Osteocyte (in vitro differentiated cells): ENCODE measurements at regions not wholly inside any gene's neighbourhood (a gene's known extent, or its start where the extent isn't known, plus 50 kb on each side); places are given as distances from the start of the nearest gene placed in this dataset.

ENCODE experiments used
- DNase-seq: peaks from one replicate; pipeline ENCODE4 v3.0.0; 2021; ENCODE audit warnings: mixed read lengths; ENCODE audit not compliant: unreplicated experiment; ENCODE audit errors: extremely low spot score
- H3K27ac Mint-ChIP-seq: one replicate; pipeline ENCODE4 v1.8.0; 2021; ENCODE audit warnings: mild to moderate bottlenecking, mixed read lengths; ENCODE audit not compliant: unreplicated experiment
- H3K27me3 Mint-ChIP-seq: one replicate; pipeline ENCODE4 v1.8.0; 2021; ENCODE audit warnings: mixed read lengths; ENCODE audit not compliant: unreplicated experiment
- H3K36me3 Mint-ChIP-seq: one replicate; pipeline ENCODE4 v1.8.0; 2021; ENCODE audit warnings: mixed read lengths; ENCODE audit not compliant: unreplicated experiment
- H3K4me1 Mint-ChIP-seq: one replicate; pipeline ENCODE4 v1.8.0; 2021; ENCODE audit warnings: mixed read lengths; ENCODE audit not compliant: unreplicated experiment
- H3K4me3 Mint-ChIP-seq: one replicate; pipeline ENCODE4 v1.8.0; 2021; ENCODE audit warnings: mild to moderate bottlenecking, moderate library complexity, mixed read lengths; ENCODE audit not compliant: unreplicated experiment
- H3K9me3 Mint-ChIP-seq: one replicate; pipeline ENCODE4 v1.8.0; 2021; ENCODE audit warnings: mixed read lengths; ENCODE audit not compliant: unreplicated experiment
- TF ChIP-seq, protein P1 (sequence below): fragments of 200-600 bp; sonication (generic); IDR thresholded peaks from 2 replicates; pipeline ENCODE4 v1.5.0; 2021; ENCODE audit warnings: antibody characterized with exemption, mild to moderate bottlenecking, moderate library complexity

DNA sequence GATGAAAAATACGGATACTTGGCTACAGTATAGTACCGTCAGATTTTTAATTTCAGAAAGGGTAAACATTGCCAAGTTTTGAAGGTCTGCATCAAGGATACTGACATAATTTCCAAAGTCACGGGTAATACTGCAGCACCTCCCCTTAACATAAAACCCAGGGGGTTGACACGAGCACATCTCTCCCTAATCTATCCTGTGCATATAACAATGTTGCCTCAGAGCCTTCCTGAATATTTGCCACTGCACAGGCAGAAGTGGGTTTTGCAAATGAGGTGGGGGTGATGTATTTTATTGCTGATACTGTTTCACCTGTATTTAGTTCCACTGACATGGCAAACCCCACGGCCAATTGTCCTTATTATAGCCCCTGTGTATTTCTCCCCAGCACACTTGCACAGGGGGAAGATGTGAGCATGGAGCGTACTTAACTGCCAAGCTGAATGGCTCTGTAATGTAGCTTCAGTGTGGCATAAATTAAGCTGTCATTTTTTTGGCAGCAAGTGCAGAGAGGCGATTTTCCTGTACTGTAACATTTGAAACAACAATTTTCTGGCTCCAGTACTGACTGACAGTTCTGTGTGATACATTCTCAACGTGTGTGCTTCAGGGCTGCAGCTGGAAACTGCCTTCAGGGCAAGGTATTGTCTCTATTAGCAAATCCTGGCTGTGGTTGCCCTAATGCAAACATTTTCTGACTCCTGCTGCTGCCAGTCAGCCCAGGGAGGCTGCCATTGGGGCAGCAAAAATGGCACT is 299.6 kb upstream of the SP4 start:
- DNase-seq: no peak
- H3K27me3 Mint-ChIP-seq: no peaks in the 10 kb centered on the region
- peaks cover 27% of the 10 kb centered on the region for H3K9me3 Mint-ChIP-seq
- no peaks in the 10 kb centered on the region for H3K36me3 Mint-ChIP-seq
- no peak overlapping the region for H3K27ac Mint-ChIP-seq
- no peak overlapping the region for H3K4me3 Mint-ChIP-seq
- H3K4me1 Mint-ChIP-seq: no peaks in the 10 kb centered on the region
- TF ChIP-seq, protein P1, sequence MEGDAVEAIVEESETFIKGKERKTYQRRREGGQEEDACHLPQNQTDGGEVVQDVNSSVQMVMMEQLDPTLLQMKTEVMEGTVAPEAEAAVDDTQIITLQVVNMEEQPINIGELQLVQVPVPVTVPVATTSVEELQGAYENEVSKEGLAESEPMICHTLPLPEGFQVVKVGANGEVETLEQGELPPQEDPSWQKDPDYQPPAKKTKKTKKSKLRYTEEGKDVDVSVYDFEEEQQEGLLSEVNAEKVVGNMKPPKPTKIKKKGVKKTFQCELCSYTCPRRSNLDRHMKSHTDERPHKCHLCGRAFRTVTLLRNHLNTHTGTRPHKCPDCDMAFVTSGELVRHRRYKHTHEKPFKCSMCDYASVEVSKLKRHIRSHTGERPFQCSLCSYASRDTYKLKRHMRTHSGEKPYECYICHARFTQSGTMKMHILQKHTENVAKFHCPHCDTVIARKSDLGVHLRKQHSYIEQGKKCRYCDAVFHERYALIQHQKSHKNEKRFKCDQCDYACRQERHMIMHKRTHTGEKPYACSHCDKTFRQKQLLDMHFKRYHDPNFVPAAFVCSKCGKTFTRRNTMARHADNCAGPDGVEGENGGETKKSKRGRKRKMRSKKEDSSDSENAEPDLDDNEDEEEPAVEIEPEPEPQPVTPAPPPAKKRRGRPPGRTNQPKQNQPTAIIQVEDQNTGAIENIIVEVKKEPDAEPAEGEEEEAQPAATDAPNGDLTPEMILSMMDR: no peak

DNA sequence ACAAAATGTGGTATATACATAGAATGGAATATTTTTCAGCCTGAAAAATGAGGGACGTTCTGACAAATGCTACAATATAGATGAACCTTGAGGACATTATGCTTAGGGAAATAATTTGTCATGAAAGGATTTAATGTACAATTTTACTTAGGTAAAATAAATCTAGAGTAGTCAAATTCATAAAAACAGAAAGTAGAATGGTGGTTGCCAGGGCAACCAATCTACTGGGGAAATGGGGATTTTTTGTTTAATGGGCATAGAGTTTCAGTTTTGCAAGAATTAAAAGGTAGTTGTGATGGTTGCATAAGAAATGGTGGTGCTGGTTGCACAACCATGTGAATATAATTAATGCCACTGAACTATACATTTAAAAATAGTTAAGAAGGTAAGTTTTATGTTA is 296.0 kb upstream of the SP4 start:
- Mint-ChIP-seq H3K27me3 (no peaks in the 10 kb centered on the region), H3K4me3 (no peak overlapping the region), H3K27ac (no peak overlapping the region), H3K4me1 (no peaks in the 10 kb centered on the region), H3K36me3 (no peaks in the 10 kb centered on the region), H3K9me3 (peaks cover 38% of the 10 kb centered on the region)
- DNase-seq: no peak
- TF ChIP-seq, protein P1: no peak

DNA sequence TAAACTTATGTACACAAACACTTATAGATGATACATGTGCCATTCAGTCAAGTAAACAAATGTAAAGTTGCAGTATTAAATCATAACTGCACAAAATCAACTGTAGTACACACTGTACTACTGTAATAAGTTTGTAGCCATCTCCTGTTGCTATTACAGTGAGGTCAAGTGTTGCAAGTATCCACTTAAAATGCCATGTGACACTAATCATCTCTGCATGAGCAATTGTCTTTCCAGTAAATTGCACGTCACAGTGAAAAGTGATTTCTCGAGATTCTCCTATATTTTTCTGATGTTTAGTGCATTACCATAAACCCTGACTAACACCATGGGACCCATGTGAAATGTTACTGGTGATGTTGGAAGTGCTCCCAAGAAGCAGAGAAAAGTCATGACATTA is 293.3 kb upstream of the SP4 start:
- Mint-ChIP-seq H3K9me3 (peaks cover 38% of the 10 kb centered on the region), H3K4me3 (no peak overlapping the region), H3K36me3 (no peaks in the 10 kb centered on the region), H3K27me3 (no peaks in the 10 kb centered on the region), H3K4me1 (no peaks in the 10 kb centered on the region), H3K27ac (no peak overlapping the region)
- TF ChIP-seq, protein P1: no peak
- no peak for DNase-seq

DNA sequence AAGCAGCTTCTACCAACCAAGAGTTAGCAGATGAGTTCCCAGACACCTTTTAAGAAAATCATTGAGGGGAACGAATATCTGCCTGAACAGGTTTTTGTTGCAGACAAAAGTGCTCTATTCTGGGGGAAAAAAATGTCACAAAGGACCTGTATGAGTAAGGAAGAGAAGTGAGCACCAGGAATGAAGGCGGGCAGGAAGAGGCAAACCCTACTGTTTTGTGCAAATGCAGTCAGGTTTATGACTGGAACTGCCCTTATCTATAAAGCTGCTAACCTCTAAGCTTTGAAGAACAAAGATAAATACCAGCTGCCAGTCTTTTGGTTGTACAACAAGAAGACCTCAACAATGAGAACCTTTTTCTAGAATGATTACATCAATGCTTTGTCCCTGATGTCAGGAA is 292.4 kb upstream of the SP4 start:
- Mint-ChIP-seq H3K36me3 (no peaks in the 10 kb centered on the region), H3K9me3 (peaks cover 38% of the 10 kb centered on the region), H3K4me1 (no peaks in the 10 kb centered on the region), H3K27ac (no peak overlapping the region), H3K27me3 (no peaks in the 10 kb centered on the region), H3K4me3 (no peak overlapping the region)
- no peak for DNase-seq
- TF ChIP-seq, protein P1: no peak

DNA sequence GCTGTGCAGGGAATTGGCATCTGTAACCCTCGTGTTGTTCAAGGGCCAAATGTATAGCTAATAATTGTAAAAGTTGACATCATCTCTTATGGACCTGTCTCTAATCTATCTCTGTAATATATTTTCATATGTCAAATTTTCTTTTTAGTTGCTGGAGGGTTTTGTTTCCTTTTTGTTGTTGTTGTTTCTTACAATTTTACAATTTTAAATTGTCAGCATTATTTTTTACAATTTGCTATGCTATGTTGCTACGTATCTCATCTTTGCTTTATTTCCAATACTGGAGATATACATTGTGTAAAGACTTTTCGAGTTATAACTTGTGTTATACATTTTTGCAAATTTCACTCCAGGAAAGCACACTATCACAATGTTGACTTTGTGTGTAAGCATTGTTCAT is 290.2 kb upstream of the SP4 start:
- no peak for DNase-seq
- H3K4me3 Mint-ChIP-seq: no peak overlapping the region
- peaks cover 24% of the 10 kb centered on the region for H3K9me3 Mint-ChIP-seq
- no peaks in the 10 kb centered on the region for H3K4me1 Mint-ChIP-seq
- H3K36me3 Mint-ChIP-seq: no peaks in the 10 kb centered on the region
- H3K27ac Mint-ChIP-seq: no peak overlapping the region
- no peaks in the 10 kb centered on the region for H3K27me3 Mint-ChIP-seq
- TF ChIP-seq, protein P1: no peak
